C4-2B (cell line): ENCODE measurements at regions not wholly inside any gene's neighbourhood (a gene's known extent, or its start where the extent isn't known, plus 50 kb on each side); places are given as distances from the start of the nearest gene placed in this dataset.

Experiments
- H3K27ac ChIP-seq: fragments of 450-650 bp; 2 replicates; pipeline ENCODE4 v1.5.1; 2017
- ZFX ChIP-seq: fragments of 450-650 bp; IDR thresholded peaks from 2 replicates; pipeline ENCODE4 v1.6.1; 2017
- TF ChIP-seq, protein P1 (sequence below): fragments of 450-650 bp; conservative IDR thresholded peaks from 2 replicates; pipeline ENCODE4 v1.5.1; 2017; ENCODE audit warnings: mild to moderate bottlenecking

- TF ChIP-seq, protein P1, sequence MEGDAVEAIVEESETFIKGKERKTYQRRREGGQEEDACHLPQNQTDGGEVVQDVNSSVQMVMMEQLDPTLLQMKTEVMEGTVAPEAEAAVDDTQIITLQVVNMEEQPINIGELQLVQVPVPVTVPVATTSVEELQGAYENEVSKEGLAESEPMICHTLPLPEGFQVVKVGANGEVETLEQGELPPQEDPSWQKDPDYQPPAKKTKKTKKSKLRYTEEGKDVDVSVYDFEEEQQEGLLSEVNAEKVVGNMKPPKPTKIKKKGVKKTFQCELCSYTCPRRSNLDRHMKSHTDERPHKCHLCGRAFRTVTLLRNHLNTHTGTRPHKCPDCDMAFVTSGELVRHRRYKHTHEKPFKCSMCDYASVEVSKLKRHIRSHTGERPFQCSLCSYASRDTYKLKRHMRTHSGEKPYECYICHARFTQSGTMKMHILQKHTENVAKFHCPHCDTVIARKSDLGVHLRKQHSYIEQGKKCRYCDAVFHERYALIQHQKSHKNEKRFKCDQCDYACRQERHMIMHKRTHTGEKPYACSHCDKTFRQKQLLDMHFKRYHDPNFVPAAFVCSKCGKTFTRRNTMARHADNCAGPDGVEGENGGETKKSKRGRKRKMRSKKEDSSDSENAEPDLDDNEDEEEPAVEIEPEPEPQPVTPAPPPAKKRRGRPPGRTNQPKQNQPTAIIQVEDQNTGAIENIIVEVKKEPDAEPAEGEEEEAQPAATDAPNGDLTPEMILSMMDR: no peak
- TF ChIP-seq ZFX: no peak
- H3K27ac ChIP-seq: no peak overlapping the region
These were observed 327.4 kb downstream of the RPS24 start for GRCh38 chr10:78361031-78361430.

DNA sequence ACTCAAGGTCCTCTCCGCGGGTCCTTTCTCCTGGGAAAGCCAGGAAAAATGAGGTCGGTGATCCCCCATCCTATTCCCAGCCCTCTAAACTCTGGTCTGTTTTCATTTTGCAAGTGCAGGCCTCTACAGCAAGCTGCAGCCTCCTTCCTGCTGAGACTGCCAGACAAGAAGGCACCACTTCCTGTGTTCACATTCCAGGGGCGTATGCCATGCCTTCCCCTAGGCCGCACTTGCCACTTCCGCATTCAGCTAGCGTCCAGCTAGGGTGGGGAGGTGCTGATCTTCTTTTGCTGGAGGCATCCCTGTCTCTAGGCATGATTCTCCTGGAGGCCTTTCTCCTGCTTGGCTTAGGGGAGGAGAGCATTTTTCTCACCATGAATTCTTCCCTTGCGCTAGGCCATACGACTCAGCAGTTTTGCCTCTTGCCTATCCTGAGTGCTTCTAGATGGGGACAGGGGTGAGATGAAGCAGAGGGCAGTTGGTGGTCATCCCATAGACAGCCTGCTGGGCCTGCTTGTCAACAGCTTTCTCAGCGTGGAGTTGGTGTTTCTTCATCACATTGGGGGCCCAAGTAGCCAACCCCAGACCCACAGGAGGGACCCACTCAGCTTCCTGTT, 328.9 kb downstream of the RPS24 start:
- no peak for TF ChIP-seq ZFX
- TF ChIP-seq, protein P1: no peak
- no peak overlapping the region for H3K27ac ChIP-seq

DNA sequence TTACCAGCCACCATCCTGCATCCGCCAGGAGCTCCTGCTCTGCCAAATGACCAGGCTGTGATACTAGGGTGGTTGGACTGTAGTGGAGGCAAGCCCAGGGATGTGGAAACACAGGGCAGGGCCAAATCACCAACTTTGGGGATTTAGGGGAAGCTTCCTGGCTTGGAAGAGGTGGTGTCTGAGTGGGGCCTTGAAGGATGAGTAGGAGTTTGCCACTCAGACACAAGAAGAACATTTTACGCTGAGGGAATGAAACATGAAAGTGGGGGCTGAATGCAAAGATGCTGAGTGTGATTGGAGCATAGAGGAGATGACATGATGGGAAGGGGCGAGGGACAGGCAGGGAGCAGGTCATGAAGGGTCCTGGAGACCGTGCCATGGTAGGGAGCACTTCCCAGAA, 329.5 kb downstream of the RPS24 start:
- no peak for TF ChIP-seq ZFX
- TF ChIP-seq, protein P1: no peak
- no peak overlapping the region for H3K27ac ChIP-seq

GRCh38 chr10:78365694-78366093, 332.0 kb downstream of the RPS24 start:
- H3K27ac ChIP-seq: no peak overlapping the region
- TF ChIP-seq ZFX: no peak
- TF ChIP-seq, protein P1: no peak

GRCh38 chr10:78366663-78367411, 333.2 kb downstream of the RPS24 start:
- no peak overlapping the region for H3K27ac ChIP-seq
- TF ChIP-seq ZFX: no peak
- TF ChIP-seq, protein P1: no peak

- TF ChIP-seq, protein P1: no peak
- no peak for TF ChIP-seq ZFX
- no peak overlapping the region for H3K27ac ChIP-seq
These were observed 334.1 kb downstream of the RPS24 start for GRCh38 chr10:78367751-78368150.

DNA sequence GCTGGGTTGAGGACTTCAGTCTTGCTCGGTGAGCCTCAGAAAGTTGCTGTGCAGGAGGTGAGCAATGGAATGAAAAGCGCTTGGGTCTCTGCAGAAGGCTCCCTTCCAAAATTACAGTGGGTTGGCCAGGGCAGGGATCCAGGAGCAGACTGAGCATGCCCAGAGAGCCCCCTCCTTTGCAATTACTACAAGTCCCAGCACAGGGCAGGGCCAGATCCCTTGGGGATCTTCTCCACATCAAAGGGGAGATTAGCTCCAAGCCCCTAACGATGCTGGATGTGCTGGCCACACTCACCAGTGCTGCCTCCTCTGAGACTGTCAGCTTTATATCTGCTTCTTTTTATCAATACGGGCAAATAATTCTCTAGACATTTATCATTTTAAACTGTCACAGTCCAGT, 337.5 kb downstream of the RPS24 start:
- no peak overlapping the region for H3K27ac ChIP-seq
- TF ChIP-seq, protein P1: no peak
- no peak for TF ChIP-seq ZFX
